ENCODE measurements at regions not wholly inside any gene's neighbourhood (a gene's known extent, or its start where the extent isn't known, plus 50 kb on each side); places are given as distances from the start of the nearest gene placed in this dataset.
"Not testable (repeated sequence)": the region's sequence is repeated elsewhere in the genome, so short reads cannot be mapped to it uniquely, and the experiment has no call there.

GRCh38 chr3:35276568-35276967, 362.8 kb upstream of the ARPP21 start:
- DNase-seq (ENCODE audit: low spot score), result no peak

DNA sequence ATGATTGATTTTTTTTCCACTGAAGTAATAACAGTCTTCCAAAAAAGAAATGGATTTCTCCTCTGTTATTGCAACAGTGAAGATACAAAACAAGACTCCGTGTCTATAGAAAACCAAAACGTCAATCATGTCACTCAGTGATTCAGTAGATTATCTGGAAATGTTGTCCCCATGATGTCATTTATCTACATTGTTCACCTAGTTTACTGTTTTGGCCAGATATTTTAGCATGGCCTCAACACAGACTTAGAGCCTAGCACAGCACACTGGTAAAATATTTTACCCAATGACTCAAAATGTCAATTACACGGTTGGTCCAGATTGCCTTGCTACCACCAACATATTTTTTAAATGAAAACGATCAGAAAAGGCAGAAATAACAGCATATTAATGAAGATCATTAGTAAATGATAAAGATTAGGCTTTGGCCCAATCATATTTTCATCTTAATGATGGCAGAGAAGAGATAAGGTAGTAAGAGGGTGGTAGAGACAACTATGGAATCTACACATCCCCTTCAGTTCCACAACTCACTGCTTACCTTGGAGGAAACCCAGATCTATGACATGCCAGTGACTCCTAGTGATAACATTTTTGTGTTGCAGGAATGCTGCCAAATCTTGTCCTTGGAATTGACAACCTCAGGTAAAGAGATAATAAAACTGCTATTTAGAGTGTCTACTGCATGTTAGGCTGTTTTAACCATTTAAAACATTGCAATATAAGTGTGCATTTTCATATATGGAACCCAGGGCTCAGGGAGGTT, 347.7 kb upstream of the ARPP21 start:
- DNase-seq (ENCODE audit: low spot score), result no peak

DNA sequence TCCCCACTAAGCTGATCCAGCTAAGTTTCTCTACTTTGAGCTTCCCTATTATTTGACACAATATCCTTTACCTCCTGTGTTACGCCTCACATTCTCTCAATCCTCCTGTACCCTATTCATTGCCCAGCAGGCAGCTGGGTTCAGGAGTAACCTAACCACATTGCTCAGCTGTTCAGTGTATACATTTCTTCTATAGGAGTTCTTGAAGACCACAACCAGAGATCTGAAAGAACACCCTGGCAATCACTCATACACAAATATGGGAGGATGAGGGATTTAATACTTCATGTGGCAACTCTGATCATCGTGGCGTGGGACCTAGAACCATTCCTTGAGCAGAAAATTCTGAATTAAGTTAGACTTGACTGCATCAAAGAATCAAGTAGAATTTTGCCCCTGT, 346.8 kb upstream of the ARPP21 start:
- no peak for DNase-seq (ENCODE audit: low spot score)

GRCh38 chr3:35295906-35296305, 343.4 kb upstream of the ARPP21 start:
- DNase-seq (ENCODE audit: low spot score), result no peak

DNA sequence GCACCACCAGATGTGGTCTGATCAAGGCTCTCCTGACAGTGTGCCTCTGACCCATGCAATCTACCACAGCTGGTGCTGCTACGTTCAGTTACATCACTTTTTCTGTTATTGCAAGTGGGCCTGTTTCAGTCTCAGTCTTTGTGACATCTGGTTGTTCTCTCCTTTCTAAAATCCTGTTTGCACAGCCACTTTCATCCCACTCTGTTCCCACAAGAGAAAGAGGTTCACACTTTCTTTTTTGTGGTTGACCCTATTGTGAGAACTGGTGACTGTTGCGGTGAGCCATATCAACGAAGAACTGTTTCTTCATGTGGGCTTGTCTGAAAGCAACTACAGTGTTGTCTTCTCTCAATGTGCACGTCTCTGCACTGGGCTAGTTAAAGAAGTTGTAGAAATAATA, 342.8 kb upstream of the ARPP21 start:
- no peak for DNase-seq (ENCODE audit: low spot score)

GRCh38 chr3:35296944-35297343, 342.4 kb upstream of the ARPP21 start:
- DNase-seq (ENCODE audit: low spot score), result not testable (repeated sequence)

DNA sequence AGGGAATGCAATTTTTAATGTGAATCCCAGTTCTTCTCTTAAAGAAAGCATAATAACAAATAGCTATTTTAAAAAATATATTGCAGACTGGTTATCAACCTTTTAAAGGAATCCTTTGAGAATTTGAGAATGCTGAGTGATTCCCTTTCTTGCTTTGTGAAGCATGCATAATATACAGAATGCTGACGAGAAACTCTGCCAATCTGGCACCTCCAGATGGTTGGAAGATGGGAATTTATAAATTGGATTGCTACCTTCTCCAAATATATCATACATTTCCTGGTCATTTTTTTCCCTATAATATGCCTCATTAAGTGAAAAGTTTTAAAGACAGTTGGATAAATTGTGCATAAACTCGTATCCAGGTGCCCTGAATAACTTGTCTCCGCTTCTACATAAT, 333.9 kb upstream of the ARPP21 start:
- no peak for DNase-seq (ENCODE audit: low spot score)

- no peak for DNase-seq (ENCODE audit: low spot score)
These were observed 332.0 kb upstream of the ARPP21 start for GRCh38 chr3:35307296-35307695.

GRCh38 chr3:35316841-35317240, 322.5 kb upstream of the ARPP21 start:
- DNase-seq (ENCODE audit: low spot score), result not testable (repeated sequence)

DNA sequence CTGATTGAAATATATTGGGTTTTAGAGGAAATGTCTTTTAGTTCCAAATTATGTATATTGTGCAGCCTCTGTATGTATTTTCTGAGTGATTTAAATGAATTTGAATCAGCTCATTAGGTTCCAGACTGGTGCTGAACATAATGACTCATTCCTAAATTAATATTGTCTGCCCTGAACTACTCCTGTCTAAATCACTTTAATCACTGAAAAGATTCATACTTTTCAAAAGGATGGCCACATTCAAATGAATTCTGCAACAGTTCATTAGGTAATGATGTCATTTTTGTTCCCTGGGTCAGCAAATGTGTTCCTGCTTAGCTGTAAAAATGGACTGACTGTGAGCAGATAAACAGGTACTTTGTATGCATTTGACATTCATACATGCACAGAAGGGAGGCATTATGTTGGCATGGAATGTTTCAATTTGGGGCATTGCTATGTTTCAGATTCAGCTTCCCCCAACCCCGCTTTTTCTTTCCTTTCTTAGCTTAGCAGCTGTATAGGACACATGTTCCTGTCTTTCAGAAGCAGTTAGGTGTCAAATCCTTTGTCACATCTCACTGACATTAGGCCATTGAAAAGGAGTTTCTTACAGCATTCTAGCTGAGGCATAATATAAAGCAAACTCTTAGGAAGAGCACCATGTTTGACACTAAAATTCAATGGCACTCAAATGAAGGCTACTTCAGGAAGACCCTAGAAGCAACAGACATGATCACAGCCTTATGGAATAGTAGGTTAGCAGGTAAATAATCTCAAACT, 318.5 kb upstream of the ARPP21 start:
- DNase-seq (ENCODE audit: low spot score), result no peak

DNA sequence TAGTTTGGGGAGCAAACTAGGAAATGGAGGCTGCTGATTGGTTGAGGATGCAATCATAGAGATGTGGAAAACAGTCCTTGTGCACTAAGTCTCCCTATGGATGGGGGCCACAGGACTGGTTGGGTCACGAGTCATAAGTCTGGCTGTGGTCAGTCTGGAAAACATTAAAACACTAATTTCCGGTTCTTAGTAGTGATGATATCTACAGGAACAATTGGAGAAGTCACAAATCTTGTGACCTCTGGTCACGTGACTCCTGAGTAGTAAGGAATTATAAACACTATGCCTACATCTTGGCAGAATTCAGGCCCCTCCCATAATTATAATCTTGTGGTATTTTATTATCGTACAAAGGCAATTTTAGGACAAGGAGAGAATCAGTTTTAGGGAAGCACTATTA, 317.3 kb upstream of the ARPP21 start:
- no peak for DNase-seq (ENCODE audit: low spot score)

- DNase-seq (ENCODE audit: low spot score), result no peak
These were observed 303.6 kb upstream of the ARPP21 start for GRCh38 chr3:35335703-35336102.

GRCh38 chr3:35336601-35337000, 302.7 kb upstream of the ARPP21 start:
- DNase-seq (ENCODE audit: low spot score), result no peak

- DNase-seq (ENCODE audit: low spot score), result no peak
These were observed 301.1 kb upstream of the ARPP21 start for GRCh38 chr3:35338186-35338585.

GRCh38 chr3:35380196-35380595, 259.1 kb upstream of the ARPP21 start:
- DNase-seq (ENCODE audit: low spot score), result no peak

- no peak for DNase-seq (ENCODE audit: low spot score)
These were observed 256.1 kb upstream of the ARPP21 start for GRCh38 chr3:35383216-35383615.

DNA sequence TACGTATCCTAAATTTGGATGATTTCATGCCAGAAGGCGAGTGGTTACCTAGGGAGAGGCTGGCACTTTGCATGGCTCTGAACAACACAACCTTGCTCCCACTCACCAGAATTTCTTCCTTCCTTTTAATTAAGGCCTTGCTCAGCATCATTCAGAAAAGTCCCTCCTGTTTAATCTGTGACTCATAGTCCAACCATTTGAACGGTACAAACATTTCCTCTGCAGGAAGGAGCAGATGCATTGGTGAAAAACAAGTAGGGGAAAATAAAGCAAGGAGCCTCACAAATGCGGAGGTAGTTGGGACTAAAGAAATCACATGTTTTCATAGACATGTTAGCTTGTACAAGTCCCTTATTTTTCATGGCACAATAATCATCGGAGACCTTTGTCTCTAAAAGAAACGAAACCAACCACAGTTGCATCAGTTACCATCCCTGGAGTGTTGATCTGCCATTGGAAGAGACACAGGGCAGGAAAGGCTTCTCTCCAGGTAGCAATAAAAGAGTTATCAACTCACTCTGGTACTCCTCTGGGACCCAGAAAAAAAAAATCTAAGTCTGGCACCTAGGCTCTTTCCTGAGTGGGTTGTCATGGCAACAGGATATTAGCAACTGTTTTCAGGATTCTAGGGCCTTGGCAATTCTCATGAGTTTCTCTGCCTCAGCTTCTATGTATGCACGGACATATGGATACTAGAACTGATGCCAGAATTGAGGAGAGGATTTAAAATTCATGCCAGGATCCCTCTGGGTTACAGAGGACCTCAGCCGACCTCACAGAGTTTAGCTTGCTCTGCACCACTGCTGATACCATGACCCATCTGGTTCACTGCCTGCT, 255.4 kb upstream of the ARPP21 start:
- DNase-seq (ENCODE audit: low spot score), result peak; percentile 9

- no peak for DNase-seq (ENCODE audit: low spot score)
These were observed 254.1 kb upstream of the ARPP21 start for GRCh38 chr3:35385271-35385670.

DNA sequence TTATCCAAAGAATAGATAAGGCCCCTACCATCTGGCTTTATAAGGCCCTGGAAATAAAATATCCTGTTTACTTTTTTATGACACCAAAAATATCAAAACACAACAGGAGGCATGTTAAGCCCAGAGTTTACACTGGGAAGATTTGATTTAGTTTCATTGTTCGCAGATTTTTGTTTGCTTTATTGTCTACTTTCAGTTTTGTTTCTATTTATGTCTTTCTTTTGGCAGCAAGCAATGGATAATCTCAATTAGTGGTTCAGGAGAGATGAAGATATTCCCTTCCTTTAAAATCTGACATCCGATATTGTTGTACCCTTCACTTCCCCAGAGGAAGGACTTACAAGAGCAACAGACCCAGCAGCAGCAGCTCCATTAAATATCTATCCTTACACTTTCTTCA, 249.4 kb upstream of the ARPP21 start:
- DNase-seq (ENCODE audit: low spot score), result no peak

GRCh38 chr3:35392187-35392586, 247.1 kb upstream of the ARPP21 start:
- DNase-seq (ENCODE audit: low spot score), result no peak

DNA sequence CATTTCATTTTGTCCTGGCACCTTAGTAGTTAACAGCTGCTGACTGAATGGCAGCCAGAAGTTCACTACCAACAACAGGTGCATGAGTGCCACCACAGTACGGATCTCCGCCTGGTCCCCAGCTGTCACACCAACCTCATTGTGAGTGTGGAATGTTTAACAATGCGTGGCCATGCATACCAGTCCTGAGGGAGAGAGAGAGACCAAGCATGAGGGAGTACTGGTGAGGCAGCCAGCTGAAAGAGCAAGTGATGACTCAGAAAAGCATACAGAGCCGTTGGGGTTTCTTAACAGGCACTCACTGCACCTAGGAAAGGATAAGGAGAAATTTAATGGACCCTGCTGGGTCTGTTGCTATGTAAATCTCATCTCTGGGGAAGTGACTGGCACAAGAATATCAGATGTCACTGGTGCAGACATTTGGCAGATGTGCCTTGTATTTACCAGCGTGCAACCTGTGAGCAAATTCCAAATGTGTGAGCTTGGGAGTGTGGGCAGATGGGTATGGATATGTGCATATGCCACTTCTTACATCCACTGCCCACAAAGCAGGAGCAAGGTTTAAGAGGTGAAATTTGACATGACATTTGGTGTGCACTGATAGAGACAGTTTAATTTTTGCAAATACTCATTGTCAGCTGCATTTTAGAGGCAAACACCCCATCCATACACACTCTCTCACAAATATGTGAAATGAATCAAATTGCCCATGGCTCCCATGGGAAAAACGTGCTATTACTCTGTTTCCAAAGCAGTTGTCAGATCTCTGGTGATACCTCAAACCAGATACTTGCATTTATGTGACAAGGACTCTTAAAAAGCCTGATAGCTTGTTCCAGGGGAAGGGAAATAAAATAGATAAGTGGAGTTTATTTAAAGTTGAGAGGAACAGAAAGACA, 245.2 kb upstream of the ARPP21 start:
- DNase-seq (ENCODE audit: low spot score), result peak; percentile 23

DNA sequence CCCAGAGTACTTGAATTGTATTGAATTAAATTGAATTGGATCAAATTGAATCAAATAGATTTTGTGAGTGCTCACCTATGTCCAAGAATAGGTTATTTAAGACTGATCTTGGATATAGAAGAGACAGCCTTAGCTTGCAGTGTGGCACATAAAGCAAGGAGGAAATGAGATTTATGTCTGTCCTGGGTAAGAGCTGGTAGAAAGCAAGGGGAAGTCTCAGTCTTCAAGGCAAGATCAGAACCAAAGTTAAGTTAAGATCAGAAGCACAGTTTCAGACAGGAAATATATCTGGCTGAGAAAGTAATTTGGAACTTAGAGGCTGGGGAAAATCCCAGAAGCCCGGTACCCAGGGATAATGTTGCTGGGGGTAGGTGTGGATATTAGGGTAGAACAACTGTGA, 244.4 kb upstream of the ARPP21 start:
- no peak for DNase-seq (ENCODE audit: low spot score)
